GM12874 (cell line): ENCODE measurements at regions not wholly inside any gene's neighbourhood (a gene's known extent, or its start where the extent isn't known, plus 50 kb on each side); places are given as distances from the start of the nearest gene placed in this dataset.

ENCODE experiments used
- CTCF ChIP-seq: IDR thresholded peaks from 2 replicates; pipeline ENCODE4 v1.5.1; 2011; ENCODE audit warnings: low read depth, mild to moderate bottlenecking, control low read depth, low read length, moderate library complexity; ENCODE audit not compliant: insufficient read depth

- no peak for TF ChIP-seq CTCF
Observed at GRCh38 chr16:27700304-27700995, 150.5 kb downstream of the KATNIP start.

- TF ChIP-seq CTCF, result no peak
Observed at GRCh38 chr16:27701381-27701780, 151.4 kb downstream of the KATNIP start.

GRCh38 chr16:27703121-27703520 lies 153.2 kb downstream of the KATNIP start:
- TF ChIP-seq CTCF, result no peak

GRCh38 chr16:27703545-27703944 lies 153.6 kb downstream of the KATNIP start:
- TF ChIP-seq CTCF, result no peak

- no peak for TF ChIP-seq CTCF
Observed at GRCh38 chr16:27704252-27704651, 154.3 kb downstream of the KATNIP start.

- no peak for TF ChIP-seq CTCF
Observed at GRCh38 chr16:27706156-27706865, 156.4 kb downstream of the KATNIP start.

GRCh38 chr16:27706866-27707685 lies 157.1 kb downstream of the KATNIP start:
- TF ChIP-seq CTCF, result no peak
